Neural cell (in vitro differentiated cells): ENCODE measurements at regions not wholly inside any gene's neighbourhood (a gene's known extent, or its start where the extent isn't known, plus 50 kb on each side); places are given as distances from the start of the nearest gene placed in this dataset.

Experiments used
- H2AFZ ChIP-seq: fragments of 200-600, 300-800 bp; sonication (generic), shearing (Covaris generic); 2 replicates; pipeline ENCODE4 v1.6.0; 2014; ENCODE audit warnings: low read depth, mild to moderate bottlenecking, antibody characterized with exemption, low read length, moderate library complexity
- H3F3A ChIP-seq: fragments of 200-600 bp; shearing (Covaris generic); 2 replicates; pipeline ENCODE4 v1.6.1; 2016; ENCODE audit warnings: mild to moderate bottlenecking, moderate library complexity, mixed read lengths, antibody characterized with exemption, low read length; ENCODE audit not compliant: insufficient read depth, poor library complexity, severe bottlenecking
- H3K27ac ChIP-seq: fragments of 200-600, 300-800 bp; sonication (generic), shearing (Covaris generic); 2 replicates; pipeline ENCODE4 v1.5.1; 2014; ENCODE audit warnings: mild to moderate bottlenecking, low read length, moderate library complexity
- H3K27me3 ChIP-seq: fragments of 300-800, 200-600 bp; sonication (generic), shearing (Covaris generic); 2 replicates; pipeline ENCODE4 v1.6.0; 2014; ENCODE audit warnings: mild to moderate bottlenecking, low read depth, low read length, moderate library complexity; ENCODE audit not compliant: insufficient read depth
- H3K36me3 ChIP-seq: fragments of 300-800, 200-600 bp; sonication (generic), shearing (Covaris generic); 2 replicates; pipeline ENCODE4 v1.5.1; 2014; ENCODE audit warnings: mild to moderate bottlenecking, antibody characterized with exemption, low read length, moderate library complexity; ENCODE audit not compliant: insufficient read depth
- H3K4me2 ChIP-seq: fragments of 300-800, 200-600 bp; sonication (generic), shearing (Covaris generic); 2 replicates; pipeline ENCODE4 v1.6.0; 2014; ENCODE audit warnings: mild to moderate bottlenecking, low read length
- H3K4me3 ChIP-seq: fragments of 300-800, 200-600 bp; sonication (generic), shearing (Covaris generic); 2 replicates; pipeline ENCODE4 v1.5.1; 2014; ENCODE audit warnings: mild to moderate bottlenecking, low read length, moderate library complexity
- H3K79me2 ChIP-seq: fragments of 200-600 bp; shearing (Covaris generic); replicated peaks from 2 replicates; pipeline ENCODE4 v1.6.0; 2014; ENCODE audit warnings: mild to moderate bottlenecking, low read length, moderate library complexity; ENCODE audit not compliant: insufficient read depth
- H3K9ac ChIP-seq: fragments of 300-800, 200-600 bp; sonication (generic), shearing (Covaris generic); 2 replicates; pipeline ENCODE4 v1.6.1; 2016; ENCODE audit warnings: mild to moderate bottlenecking, low read length, mixed read lengths
- H3K9me2 ChIP-seq: fragments of 200-600 bp; shearing (Covaris generic); 2 replicates; pipeline ENCODE4 v1.6.1; 2016; ENCODE audit warnings: mild to moderate bottlenecking, low read length, mixed read lengths; ENCODE audit not compliant: insufficient read depth
- H3K9me3 ChIP-seq: fragments of 200-600, 300-800 bp; sonication (generic), shearing (Covaris generic); 2 replicates; pipeline ENCODE4 v1.6.1; 2016; ENCODE audit warnings: mild to moderate bottlenecking, mixed run types, low read length, moderate library complexity, mixed read lengths
- H4K20me1 ChIP-seq: fragments of 200-600 bp; shearing (Covaris generic); 2 replicates; pipeline ENCODE4 v1.6.1; 2016; ENCODE audit warnings: mild to moderate bottlenecking, mixed run types; ENCODE audit not compliant: insufficient read depth
- CTCF ChIP-seq: fragments of 450-650 bp; IDR thresholded peaks from 2 replicates; pipeline ENCODE4 v1.5.1; 2014; ENCODE audit warnings: antibody characterized with exemption, mild to moderate bottlenecking, moderate library complexity; ENCODE audit not compliant: poor library complexity, severe bottlenecking
- EP300 ChIP-seq: fragments of 450-650 bp; conservative IDR thresholded peaks from 2 replicates; pipeline ENCODE4 v1.6.1; 2014; ENCODE audit warnings: antibody characterized with exemption, mild to moderate bottlenecking, moderate library complexity; ENCODE audit not compliant: poor library complexity, severe bottlenecking
- EZH2 ChIP-seq: fragments of 200-600, 300-800 bp; shearing (Covaris generic), sonication (generic); IDR thresholded peaks from 2 replicates; pipeline ENCODE4 v1.6.1; 2014; ENCODE audit warnings: antibody characterized with exemption, low read length, borderline replicate concordance, mild to moderate bottlenecking; ENCODE audit not compliant: insufficient read depth, poor library complexity, severe bottlenecking
- MXI1 ChIP-seq: fragments of 450-650 bp; conservative IDR thresholded peaks from 2 replicates; pipeline ENCODE4 v1.6.1; 2014; ENCODE audit warnings: antibody characterized with exemption, mild to moderate bottlenecking; ENCODE audit not compliant: poor library complexity, severe bottlenecking
- POLR2AphosphoS5 ChIP-seq: IDR thresholded peaks from 2 replicates; pipeline ENCODE4 v1.6.1; 2012
- RAD21 ChIP-seq: fragments of 450-650 bp; conservative IDR thresholded peaks from 2 replicates; pipeline ENCODE4 v1.6.1; 2014; ENCODE audit warnings: antibody characterized with exemption, mild to moderate bottlenecking, moderate library complexity
- SMC3 ChIP-seq: fragments of 450-650 bp; conservative IDR thresholded peaks from 2 replicates; pipeline ENCODE4 v1.6.1; 2014; ENCODE audit warnings: antibody characterized with exemption, mild to moderate bottlenecking, moderate library complexity; ENCODE audit not compliant: poor library complexity
- TAF1 ChIP-seq: IDR thresholded peaks from 2 replicates; pipeline ENCODE4 v1.6.1; 2012; ENCODE audit warnings: low read depth
- TF ChIP-seq, protein P1 (sequence below): IDR thresholded peaks from 2 replicates; pipeline ENCODE4 v1.6.1; 2012; ENCODE audit warnings: borderline replicate concordance

DNA sequence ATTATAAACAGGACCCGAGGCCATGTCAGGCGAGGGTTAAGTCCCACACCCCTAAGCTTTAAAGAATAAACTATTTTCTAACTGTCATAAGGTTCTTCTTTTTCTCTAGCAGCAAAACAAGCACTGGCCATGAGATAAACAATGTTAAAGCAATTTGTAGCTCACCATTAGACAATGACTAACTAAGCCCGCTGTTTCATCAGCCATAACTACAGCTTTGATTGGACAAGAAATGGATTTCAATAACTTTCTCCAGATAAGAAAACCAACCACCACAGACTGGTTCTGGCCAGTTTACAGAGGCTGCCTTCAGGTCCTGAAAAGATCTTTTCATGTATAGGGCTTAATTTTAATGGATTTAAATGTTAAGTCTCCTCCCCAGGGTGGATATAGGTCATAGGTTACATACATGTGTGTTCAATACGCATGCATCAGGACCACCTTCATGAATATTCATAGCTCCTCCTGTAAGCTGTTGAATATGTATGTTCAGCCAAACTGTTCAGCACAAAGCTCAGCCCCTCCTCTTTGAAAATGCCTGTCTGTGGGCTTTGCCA is 108.7 kb upstream of the RAB6C start:
- no peak overlapping the region for H3K27ac ChIP-seq
- H3F3A ChIP-seq: no peaks in the 10 kb centered on the region
- H3K27me3 ChIP-seq: no peaks in the 10 kb centered on the region
- H3K79me2 ChIP-seq: no peaks in the 10 kb centered on the region
- H3K9me3 ChIP-seq: no peaks in the 10 kb centered on the region
- H4K20me1 ChIP-seq: no peaks in the 10 kb centered on the region
- no peak overlapping the region for H2AFZ ChIP-seq
- H3K9me2 ChIP-seq: no peaks in the 10 kb centered on the region
- TF ChIP-seq, protein P1, sequence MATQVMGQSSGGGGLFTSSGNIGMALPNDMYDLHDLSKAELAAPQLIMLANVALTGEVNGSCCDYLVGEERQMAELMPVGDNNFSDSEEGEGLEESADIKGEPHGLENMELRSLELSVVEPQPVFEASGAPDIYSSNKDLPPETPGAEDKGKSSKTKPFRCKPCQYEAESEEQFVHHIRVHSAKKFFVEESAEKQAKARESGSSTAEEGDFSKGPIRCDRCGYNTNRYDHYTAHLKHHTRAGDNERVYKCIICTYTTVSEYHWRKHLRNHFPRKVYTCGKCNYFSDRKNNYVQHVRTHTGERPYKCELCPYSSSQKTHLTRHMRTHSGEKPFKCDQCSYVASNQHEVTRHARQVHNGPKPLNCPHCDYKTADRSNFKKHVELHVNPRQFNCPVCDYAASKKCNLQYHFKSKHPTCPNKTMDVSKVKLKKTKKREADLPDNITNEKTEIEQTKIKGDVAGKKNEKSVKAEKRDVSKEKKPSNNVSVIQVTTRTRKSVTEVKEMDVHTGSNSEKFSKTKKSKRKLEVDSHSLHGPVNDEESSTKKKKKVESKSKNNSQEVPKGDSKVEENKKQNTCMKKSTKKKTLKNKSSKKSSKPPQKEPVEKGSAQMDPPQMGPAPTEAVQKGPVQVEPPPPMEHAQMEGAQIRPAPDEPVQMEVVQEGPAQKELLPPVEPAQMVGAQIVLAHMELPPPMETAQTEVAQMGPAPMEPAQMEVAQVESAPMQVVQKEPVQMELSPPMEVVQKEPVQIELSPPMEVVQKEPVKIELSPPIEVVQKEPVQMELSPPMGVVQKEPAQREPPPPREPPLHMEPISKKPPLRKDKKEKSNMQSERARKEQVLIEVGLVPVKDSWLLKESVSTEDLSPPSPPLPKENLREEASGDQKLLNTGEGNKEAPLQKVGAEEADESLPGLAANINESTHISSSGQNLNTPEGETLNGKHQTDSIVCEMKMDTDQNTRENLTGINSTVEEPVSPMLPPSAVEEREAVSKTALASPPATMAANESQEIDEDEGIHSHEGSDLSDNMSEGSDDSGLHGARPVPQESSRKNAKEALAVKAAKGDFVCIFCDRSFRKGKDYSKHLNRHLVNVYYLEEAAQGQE: no peak
- TF ChIP-seq TAF1 (no peak), MXI1 (no peak), EP300 (no peak), RAD21 (no peak), EZH2 (no peak), POLR2AphosphoS5 (no peak), SMC3 (no peak), CTCF (no peak)
- H3K4me3 ChIP-seq: no peak overlapping the region
- no peaks in the 10 kb centered on the region for H3K36me3 ChIP-seq
- H3K4me2 ChIP-seq: no peak overlapping the region
- no peak overlapping the region for H3K9ac ChIP-seq

- no peak overlapping the region for H3K27ac ChIP-seq
- H4K20me1 ChIP-seq: no peaks in the 10 kb centered on the region
- H3K4me2 ChIP-seq: no peak overlapping the region
- H3F3A ChIP-seq: no peaks in the 10 kb centered on the region
- no peaks in the 10 kb centered on the region for H3K9me3 ChIP-seq
- H2AFZ ChIP-seq: no peak overlapping the region
- H3K4me3 ChIP-seq: no peak overlapping the region
- H3K9me2 ChIP-seq: no peaks in the 10 kb centered on the region
- no peak overlapping the region for H3K9ac ChIP-seq
- no peak for TF ChIP-seq EP300
- no peak for TF ChIP-seq EZH2
- TF ChIP-seq TAF1: no peak
- no peak for TF ChIP-seq RAD21
- TF ChIP-seq SMC3: no peak
- TF ChIP-seq MXI1: no peak
- H3K36me3 ChIP-seq: no peaks in the 10 kb centered on the region
- H3K27me3 ChIP-seq: no peaks in the 10 kb centered on the region
- no peaks in the 10 kb centered on the region for H3K79me2 ChIP-seq
Measured at GRCh38 chr2:129872446-129872845, 107.0 kb upstream of the RAB6C start.
